ENCODE measurements at regions not wholly inside any gene's neighbourhood (a gene's known extent, or its start where the extent isn't known, plus 50 kb on each side); places are given as distances from the start of the nearest gene placed in this dataset.

GRCh38 chr17:54194268-54194667 lies 371.5 kb downstream of the KIF2B start:
- TF ChIP-seq CTCF (IDR thresholded peaks at IDR 0.05; ENCODE audit: low read depth, low read length): no peak
- TF ChIP-seq EZH2phosphoT487 (IDR thresholded peaks at IDR 0.05; ENCODE audit: low read depth): no peak

Measured in OCI-LY3 (cell line).